GM12801 (cell line): ENCODE measurements at regions not wholly inside any gene's neighbourhood (a gene's known extent, or its start where the extent isn't known, plus 50 kb on each side); places are given as distances from the start of the nearest gene placed in this dataset.

Source experiments
- CTCF ChIP-seq: IDR thresholded peaks from one replicate; pipeline ENCODE4 v1.5.1; 2011; ENCODE audit warnings: control low read depth; ENCODE audit not compliant: insufficient read length; ENCODE audit errors: extremely low read depth

GRCh38 chr5:107303171-107303968 is 367.4 kb downstream of the EFNA5 start:
- no peak for TF ChIP-seq CTCF

GRCh38 chr5:107302441-107302840 is 368.3 kb downstream of the EFNA5 start:
- TF ChIP-seq CTCF, result no peak

GRCh38 chr5:107301999-107302398 is 368.7 kb downstream of the EFNA5 start:
- TF ChIP-seq CTCF, result no peak

GRCh38 chr5:107300721-107301327 is 369.9 kb downstream of the EFNA5 start:
- TF ChIP-seq CTCF, result no peak

- no peak for TF ChIP-seq CTCF
These were observed 374.2 kb downstream of the EFNA5 start for GRCh38 chr5:107296572-107296971.

GRCh38 chr5:107295914-107296313 is 374.8 kb downstream of the EFNA5 start:
- no peak for TF ChIP-seq CTCF

- no peak for TF ChIP-seq CTCF
These were observed 376.1 kb downstream of the EFNA5 start for GRCh38 chr5:107294669-107295068.
